ENCODE measurements at regions not wholly inside any gene's neighbourhood (a gene's known extent, or its start where the extent isn't known, plus 50 kb on each side); places are given as distances from the start of the nearest gene placed in this dataset.

GRCh38 chr16:87552072-87552718, 50.1 kb upstream of the JPH3 start:
- TF ChIP-seq CTCF (IDR thresholded peaks at IDR 0.05; ENCODE audit: extremely low read depth, missing control alignments), result no peak
- DNase-seq (ENCODE audit: low spot score), result no peak

GRCh38 chr16:87551487-87551886, 50.8 kb upstream of the JPH3 start:
- no peak for TF ChIP-seq CTCF (IDR thresholded peaks at IDR 0.05; ENCODE audit: extremely low read depth, missing control alignments)
- DNase-seq (ENCODE audit: low spot score), result no peak

- peak; percentile 82 for DNase-seq (ENCODE audit: low spot score)
Observed at GRCh38 chr16:87550495-87550961, 51.8 kb upstream of the JPH3 start.

GRCh38 chr16:87549627-87550494, 52.4 kb upstream of the JPH3 start:
- DNase-seq (ENCODE audit: low spot score), result no peak
- no peak for TF ChIP-seq CTCF (IDR thresholded peaks at IDR 0.05; ENCODE audit: extremely low read depth, missing control alignments)

More at GRCh38 chr16:87550495-87550961, 51.8 kb upstream of the JPH3 start:
- peak; percentile 96 for TF ChIP-seq CTCF (IDR thresholded peaks at IDR 0.05; ENCODE audit: extremely low read depth, missing control alignments)

- DNase-seq (ENCODE audit: low spot score), result no peak
- no peak for TF ChIP-seq CTCF (IDR thresholded peaks at IDR 0.05; ENCODE audit: extremely low read depth, missing control alignments)
Observed at GRCh38 chr16:87548046-87548445, 54.3 kb upstream of the JPH3 start.

GRCh38 chr16:87543436-87544191, 50.8 kb upstream of the ZCCHC14 start:
- no peak for DNase-seq (ENCODE audit: low spot score)
- TF ChIP-seq CTCF (IDR thresholded peaks at IDR 0.05; ENCODE audit: extremely low read depth, missing control alignments), result no peak
